ENCODE measurements at regions not wholly inside any gene's neighbourhood (a gene's known extent, or its start where the extent isn't known, plus 50 kb on each side); places are given as distances from the start of the nearest gene placed in this dataset.

DNA sequence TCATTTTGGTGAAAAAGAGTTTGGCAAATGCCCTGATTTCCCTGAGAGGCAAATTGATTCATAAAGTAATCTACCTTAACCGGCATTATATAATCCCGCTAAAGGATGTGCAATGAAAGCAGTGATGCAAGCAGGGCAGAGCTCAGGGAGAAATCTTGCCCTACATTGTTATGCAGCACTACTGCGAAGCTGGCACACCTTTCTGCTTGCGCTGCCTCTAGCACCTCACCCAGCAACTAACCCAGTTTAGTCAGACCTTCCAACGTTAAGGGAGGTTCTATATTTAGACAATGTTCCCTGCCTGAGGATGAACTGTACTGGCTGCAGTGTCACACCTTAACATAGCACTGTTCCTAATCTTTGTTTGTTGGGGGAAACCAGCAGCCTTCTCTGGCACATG lies 60.8 kb upstream of the CCDC196 start:
- Histone ChIP-seq H3K27me3 (ENCODE audit: control insufficient read depth in 1 of 2, insufficient read depth in 2 of 2, low read length in 2 of 2) (no peaks in the 10 kb centered on the region), H3K4me1 (ENCODE audit: control insufficient read depth, insufficient read depth, low read length) (no peaks in the 10 kb centered on the region), H3K9ac (ENCODE audit: low read length in 2 of 2) (no peak overlapping the region), H3K4me3 (ENCODE audit: low read length in 2 of 2) (no peak overlapping the region), H3K36me3 (ENCODE audit: control insufficient read depth in 2 of 2, insufficient read depth in 2 of 2, low read length in 2 of 2) (no peaks in the 10 kb centered on the region), H3K27ac (ENCODE audit: low read length) (no peak overlapping the region), H3K9me3 (ENCODE audit: control insufficient read depth in 2 of 2, low read length in 2 of 2) (no peaks in the 10 kb centered on the region)

DNA sequence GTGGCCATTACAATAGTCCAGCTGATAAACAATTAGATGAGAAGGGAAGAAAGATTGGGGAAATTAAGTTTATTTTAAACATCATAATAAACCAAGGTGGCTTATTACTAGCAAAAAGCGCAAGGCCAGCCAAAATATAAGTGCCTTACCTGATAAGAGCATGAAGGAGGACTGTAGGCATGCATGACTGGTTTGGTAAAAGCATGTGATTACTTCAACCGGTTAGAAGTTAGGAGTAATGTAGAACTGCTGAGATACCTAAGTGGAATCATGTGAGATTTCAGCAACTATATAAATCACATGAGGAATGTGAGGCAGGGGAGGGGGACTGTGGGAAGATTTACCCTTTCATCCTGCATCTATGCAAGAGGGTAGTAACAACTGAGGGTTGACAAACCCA lies 59.7 kb upstream of the CCDC196 start:
- Histone ChIP-seq H3K9me3 (ENCODE audit: control insufficient read depth in 2 of 2, low read length in 2 of 2) (no peaks in the 10 kb centered on the region), H3K36me3 (ENCODE audit: control insufficient read depth in 2 of 2, insufficient read depth in 2 of 2, low read length in 2 of 2) (no peaks in the 10 kb centered on the region), H3K4me1 (ENCODE audit: control insufficient read depth, insufficient read depth, low read length) (no peaks in the 10 kb centered on the region), H3K4me3 (ENCODE audit: low read length in 2 of 2) (no peak overlapping the region), H3K9ac (ENCODE audit: low read length in 2 of 2) (no peak overlapping the region), H3K27me3 (ENCODE audit: control insufficient read depth in 1 of 2, insufficient read depth in 2 of 2, low read length in 2 of 2) (no peaks in the 10 kb centered on the region), H3K27ac (ENCODE audit: low read length) (no peak overlapping the region)

DNA sequence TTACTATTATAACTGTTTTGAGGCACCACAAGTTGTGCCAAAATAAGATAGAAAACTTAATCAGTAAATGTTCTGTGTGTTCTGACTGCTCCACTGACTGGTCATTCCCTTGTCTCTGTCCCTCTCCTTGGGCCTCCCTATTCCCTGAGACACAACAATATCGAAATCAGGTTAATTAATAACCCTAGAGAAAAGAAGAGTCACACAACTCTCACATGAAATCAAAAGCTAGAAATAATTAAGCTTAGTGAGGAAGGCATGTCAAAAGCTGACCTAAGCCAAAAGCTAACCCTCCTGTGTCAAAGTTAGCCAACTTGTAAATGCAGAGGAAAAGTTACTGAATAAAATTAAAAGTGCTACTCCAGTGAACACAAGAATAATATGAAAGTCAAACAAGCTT lies 53.8 kb upstream of the CCDC196 start:
- H3K4me3 ChIP-seq (ENCODE audit: low read length in 2 of 2): no peak overlapping the region
- no peak overlapping the region for H3K9ac ChIP-seq (ENCODE audit: low read length in 2 of 2)
- H3K36me3 ChIP-seq (ENCODE audit: control insufficient read depth in 2 of 2, insufficient read depth in 2 of 2, low read length in 2 of 2): no peaks in the 10 kb centered on the region
- H3K27me3 ChIP-seq (ENCODE audit: control insufficient read depth in 1 of 2, insufficient read depth in 2 of 2, low read length in 2 of 2): no peaks in the 10 kb centered on the region
- no peaks in the 10 kb centered on the region for H3K4me1 ChIP-seq (ENCODE audit: control insufficient read depth, insufficient read depth, low read length)
- no peaks in the 10 kb centered on the region for H3K9me3 ChIP-seq (ENCODE audit: control insufficient read depth in 2 of 2, low read length in 2 of 2)
- no peak overlapping the region for H3K27ac ChIP-seq (ENCODE audit: low read length)

DNA sequence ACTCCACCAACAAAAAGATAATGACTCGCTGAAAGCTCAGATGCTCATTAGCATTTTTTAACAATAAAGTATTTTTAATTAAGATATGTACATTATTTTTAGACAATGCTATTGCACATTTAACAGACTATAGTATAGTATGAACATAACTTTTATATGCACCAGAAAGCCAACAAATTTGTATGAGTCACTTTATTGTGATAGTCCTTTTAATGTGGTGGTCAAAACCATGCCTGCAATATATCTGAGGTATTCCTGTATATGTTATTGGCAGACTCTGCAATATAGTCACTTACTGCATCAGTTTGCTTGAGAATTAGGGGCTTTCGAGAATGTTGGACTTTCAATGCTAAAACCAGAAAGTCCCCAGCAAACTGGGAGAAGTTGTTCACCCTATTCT lies 51.7 kb upstream of the CCDC196 start:
- H3K4me1 ChIP-seq (ENCODE audit: control insufficient read depth, insufficient read depth, low read length): no peaks in the 10 kb centered on the region
- no peaks in the 10 kb centered on the region for H3K36me3 ChIP-seq (ENCODE audit: control insufficient read depth in 2 of 2, insufficient read depth in 2 of 2, low read length in 2 of 2)
- no peaks in the 10 kb centered on the region for H3K27me3 ChIP-seq (ENCODE audit: control insufficient read depth in 1 of 2, insufficient read depth in 2 of 2, low read length in 2 of 2)
- no peak overlapping the region for H3K27ac ChIP-seq (ENCODE audit: low read length)
- no peak overlapping the region for H3K9ac ChIP-seq (ENCODE audit: low read length in 2 of 2)
- peaks cover 0 to 3% of the 10 kb centered on the region in 2 donors for H3K9me3 ChIP-seq (ENCODE audit: control insufficient read depth in 2 of 2, low read length in 2 of 2)
- no peak overlapping the region for H3K4me3 ChIP-seq (ENCODE audit: low read length in 2 of 2)

DNA sequence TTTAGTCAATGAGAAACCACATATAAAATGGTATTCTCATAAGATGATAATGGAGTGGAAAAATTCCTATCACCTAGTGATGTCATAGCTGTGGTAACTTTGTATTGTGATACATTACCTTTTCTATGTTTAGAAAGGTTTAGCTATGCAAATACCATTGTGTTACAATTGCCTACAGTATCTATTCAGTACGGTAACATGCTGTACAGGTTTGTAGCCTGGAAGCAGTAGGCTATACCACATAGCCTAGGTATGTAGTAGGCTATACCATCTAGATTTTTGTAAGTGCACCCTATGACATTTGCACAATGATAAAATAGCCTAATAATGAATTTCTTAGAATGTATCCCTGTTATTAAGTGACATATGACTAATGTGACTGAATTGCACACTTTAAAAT lies 50.5 kb upstream of the CCDC196 start:
- Histone ChIP-seq H3K36me3 (ENCODE audit: control insufficient read depth in 2 of 2, insufficient read depth in 2 of 2, low read length in 2 of 2) (no peaks in the 10 kb centered on the region), H3K27ac (ENCODE audit: low read length) (no peak overlapping the region), H3K4me1 (ENCODE audit: control insufficient read depth, insufficient read depth, low read length) (no peaks in the 10 kb centered on the region), H3K9me3 (ENCODE audit: control insufficient read depth in 2 of 2, low read length in 2 of 2) (peaks cover 0 to 3% of the 10 kb centered on the region in 2 donors), H3K9ac (ENCODE audit: low read length in 2 of 2) (no peak overlapping the region), H3K27me3 (ENCODE audit: control insufficient read depth in 1 of 2, insufficient read depth in 2 of 2, low read length in 2 of 2) (no peaks in the 10 kb centered on the region), H3K4me3 (ENCODE audit: low read length in 2 of 2) (no peak overlapping the region)
